ENCODE measurements at regions not wholly inside any gene's neighbourhood (a gene's known extent, or its start where the extent isn't known, plus 50 kb on each side); places are given as distances from the start of the nearest gene placed in this dataset.

GRCh38 chr2:221245045-221245444, 327.1 kb downstream of the EPHA4 start:
- TF ChIP-seq CTCF (IDR thresholded peaks at IDR 0.05) (no peak), POLR2A (IDR thresholded peaks at IDR 0.05) (no peak)
